ENCODE measurements at regions not wholly inside any gene's neighbourhood (a gene's known extent, or its start where the extent isn't known, plus 50 kb on each side); places are given as distances from the start of the nearest gene placed in this dataset.

DNA sequence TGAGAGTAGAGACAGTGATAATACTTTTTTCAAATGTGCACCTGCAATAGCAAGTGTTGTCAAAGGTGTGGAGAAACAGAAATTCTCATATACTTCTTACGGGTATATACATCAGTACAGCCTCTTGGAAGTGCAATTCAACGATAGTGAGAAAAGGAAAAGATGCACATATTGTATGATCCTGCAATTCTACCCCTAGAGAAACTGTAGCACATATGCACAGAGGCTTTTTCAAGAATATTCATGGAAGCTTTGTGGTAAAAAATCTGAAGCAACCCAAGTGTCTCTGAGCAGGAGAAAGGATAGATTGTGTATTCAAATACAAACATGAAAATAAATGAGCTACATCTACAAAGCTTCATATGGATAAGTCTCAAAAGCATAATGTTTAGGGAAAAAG is 94.7 kb upstream of the PREP start:
- no peak overlapping the region for H3K4me3 ChIP-seq

DNA sequence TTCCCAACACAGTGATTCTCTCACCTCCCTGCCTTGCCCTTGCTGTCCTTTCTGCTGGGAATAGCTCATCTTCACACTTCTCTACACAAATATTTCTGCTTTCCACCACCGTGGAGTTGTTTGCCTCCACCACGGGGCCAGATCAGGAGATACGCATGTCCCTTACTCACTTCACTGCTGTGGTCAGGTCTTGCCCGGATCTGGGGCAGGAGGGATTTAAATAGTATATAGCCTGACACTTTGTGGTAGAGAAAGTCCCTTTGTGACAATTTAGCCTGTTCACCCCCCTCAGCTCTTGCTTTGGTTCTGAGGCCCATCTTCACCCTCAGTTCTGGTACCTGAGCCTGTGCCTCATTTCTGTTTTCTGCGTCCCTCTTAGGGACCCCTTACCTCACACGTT is 92.6 kb upstream of the PREP start:
- 87% methylated on average over 6 of the region's 6 CpGs for WGBS, 2 donors
- Histone ChIP-seq H3K27me3 (no peaks in the 10 kb centered on the region), H3K4me1 (peaks cover 0 to 14% (median 5%) of the 10 kb centered on the region in 4 donors), H3K9me3 (no peaks in the 10 kb centered on the region), H3K36me3 (no peaks in the 10 kb centered on the region), H3K4me3 (no peak overlapping the region), H3K27ac (no peak overlapping the region)
- no peak for DNase-seq (ENCODE audit: low spot score in 2 of 2)
- TF ChIP-seq POLR2A (IDR thresholded peaks at IDR 0.05) = no peak
- TF ChIP-seq, protein P1, sequence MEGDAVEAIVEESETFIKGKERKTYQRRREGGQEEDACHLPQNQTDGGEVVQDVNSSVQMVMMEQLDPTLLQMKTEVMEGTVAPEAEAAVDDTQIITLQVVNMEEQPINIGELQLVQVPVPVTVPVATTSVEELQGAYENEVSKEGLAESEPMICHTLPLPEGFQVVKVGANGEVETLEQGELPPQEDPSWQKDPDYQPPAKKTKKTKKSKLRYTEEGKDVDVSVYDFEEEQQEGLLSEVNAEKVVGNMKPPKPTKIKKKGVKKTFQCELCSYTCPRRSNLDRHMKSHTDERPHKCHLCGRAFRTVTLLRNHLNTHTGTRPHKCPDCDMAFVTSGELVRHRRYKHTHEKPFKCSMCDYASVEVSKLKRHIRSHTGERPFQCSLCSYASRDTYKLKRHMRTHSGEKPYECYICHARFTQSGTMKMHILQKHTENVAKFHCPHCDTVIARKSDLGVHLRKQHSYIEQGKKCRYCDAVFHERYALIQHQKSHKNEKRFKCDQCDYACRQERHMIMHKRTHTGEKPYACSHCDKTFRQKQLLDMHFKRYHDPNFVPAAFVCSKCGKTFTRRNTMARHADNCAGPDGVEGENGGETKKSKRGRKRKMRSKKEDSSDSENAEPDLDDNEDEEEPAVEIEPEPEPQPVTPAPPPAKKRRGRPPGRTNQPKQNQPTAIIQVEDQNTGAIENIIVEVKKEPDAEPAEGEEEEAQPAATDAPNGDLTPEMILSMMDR (IDR thresholded peaks at IDR 0.05) = no peak
- TF ChIP-seq EP300 (IDR thresholded peaks at IDR 0.05) = no peak

More for the DNA sequence above, 94.7 kb upstream of the PREP start:
- DNase-seq (ENCODE audit: low spot score in 2 of 2) = no peak
- WGBS, 2 donors = 90 to 95% methylated on average over 2 of the region's 2 CpGs
- TF ChIP-seq POLR2A (IDR thresholded peaks at IDR 0.05) (no peak), EP300 (IDR thresholded peaks at IDR 0.05) (no peak)
- TF ChIP-seq, protein P1 (IDR thresholded peaks at IDR 0.05) = no peak
- H3K4me1 ChIP-seq = peaks cover 0 to 21% (median 5%) of the 10 kb centered on the region in 4 donors
- H3K27ac ChIP-seq = no peak overlapping the region
- no peaks in the 10 kb centered on the region for H3K9me3 ChIP-seq
- no peaks in the 10 kb centered on the region for H3K36me3 ChIP-seq
- H3K27me3 ChIP-seq = no peaks in the 10 kb centered on the region

DNA sequence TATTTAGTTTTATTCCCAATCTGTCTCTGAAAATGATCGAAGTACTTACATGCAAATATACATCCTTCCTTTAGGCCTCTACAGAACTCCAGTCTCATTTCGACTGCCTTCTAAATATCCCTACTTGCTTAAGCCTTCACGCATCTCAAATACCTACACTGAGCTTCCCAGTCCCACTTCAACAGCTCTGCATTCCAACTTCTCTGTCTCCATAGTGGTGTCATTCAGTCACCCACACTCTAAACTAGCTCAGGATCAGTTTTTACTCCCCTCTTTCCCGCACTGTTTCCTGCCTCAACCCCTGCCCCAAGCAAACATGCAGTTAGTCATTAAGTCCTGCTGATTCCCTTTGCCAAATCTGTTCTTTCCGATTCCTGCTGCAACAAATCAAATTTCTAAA is 91.8 kb upstream of the PREP start:
- H3K36me3 ChIP-seq = no peaks in the 10 kb centered on the region
- no peak overlapping the region for H3K4me3 ChIP-seq
- no peaks in the 10 kb centered on the region for H3K9me3 ChIP-seq
- no peaks in the 10 kb centered on the region for H3K27me3 ChIP-seq
- TF ChIP-seq, protein P1 (IDR thresholded peaks at IDR 0.05) = no peak
- no peak for TF ChIP-seq EP300 (IDR thresholded peaks at IDR 0.05)
- no peak for TF ChIP-seq POLR2A (IDR thresholded peaks at IDR 0.05)
- 91 to 94% methylated on average over 5 of the region's 5 CpGs for WGBS, 2 donors
- no peak overlapping the region for H3K27ac ChIP-seq
- no peak for DNase-seq (ENCODE audit: low spot score in 2 of 2)
- H3K4me1 ChIP-seq = peaks cover 0 to 18% (median 5%) of the 10 kb centered on the region in 4 donors

DNA sequence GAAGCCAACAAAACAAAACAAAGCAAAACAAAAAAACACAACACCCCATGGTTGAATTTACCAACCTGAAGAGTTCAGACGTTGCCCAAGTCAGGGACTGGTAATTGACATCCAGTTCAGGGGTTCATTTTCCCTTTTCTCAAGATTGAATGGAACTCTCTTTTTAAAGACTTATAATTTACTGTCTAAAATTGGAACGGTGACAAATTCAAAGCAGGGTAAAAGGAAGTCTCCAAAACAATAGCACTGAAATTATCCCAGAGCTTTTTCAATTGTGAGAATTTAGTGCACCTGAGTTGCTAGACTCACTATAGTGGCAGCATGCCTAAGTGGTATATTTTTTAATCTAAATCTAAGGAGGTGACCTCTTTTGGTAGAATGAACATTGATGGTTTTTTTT is 90.9 kb upstream of the PREP start:
- TF ChIP-seq POLR2A (IDR thresholded peaks at IDR 0.05) = no peak
- no peaks in the 10 kb centered on the region for H3K27me3 ChIP-seq
- no peaks in the 10 kb centered on the region for H3K9me3 ChIP-seq
- 15 to 20% methylated on average over 2 of the region's 2 CpGs for WGBS, 2 donors
- H3K4me3 ChIP-seq = no peak overlapping the region
- H3K4me1 ChIP-seq = peaks cover 0 to 28% (median 5%) of the 10 kb centered on the region in 4 donors
- H3K27ac ChIP-seq = peak overlapping the region in 1 of 4 donors; percentile 6
- no peak for DNase-seq (ENCODE audit: low spot score in 2 of 2)
- H3K36me3 ChIP-seq = no peaks in the 10 kb centered on the region

DNA sequence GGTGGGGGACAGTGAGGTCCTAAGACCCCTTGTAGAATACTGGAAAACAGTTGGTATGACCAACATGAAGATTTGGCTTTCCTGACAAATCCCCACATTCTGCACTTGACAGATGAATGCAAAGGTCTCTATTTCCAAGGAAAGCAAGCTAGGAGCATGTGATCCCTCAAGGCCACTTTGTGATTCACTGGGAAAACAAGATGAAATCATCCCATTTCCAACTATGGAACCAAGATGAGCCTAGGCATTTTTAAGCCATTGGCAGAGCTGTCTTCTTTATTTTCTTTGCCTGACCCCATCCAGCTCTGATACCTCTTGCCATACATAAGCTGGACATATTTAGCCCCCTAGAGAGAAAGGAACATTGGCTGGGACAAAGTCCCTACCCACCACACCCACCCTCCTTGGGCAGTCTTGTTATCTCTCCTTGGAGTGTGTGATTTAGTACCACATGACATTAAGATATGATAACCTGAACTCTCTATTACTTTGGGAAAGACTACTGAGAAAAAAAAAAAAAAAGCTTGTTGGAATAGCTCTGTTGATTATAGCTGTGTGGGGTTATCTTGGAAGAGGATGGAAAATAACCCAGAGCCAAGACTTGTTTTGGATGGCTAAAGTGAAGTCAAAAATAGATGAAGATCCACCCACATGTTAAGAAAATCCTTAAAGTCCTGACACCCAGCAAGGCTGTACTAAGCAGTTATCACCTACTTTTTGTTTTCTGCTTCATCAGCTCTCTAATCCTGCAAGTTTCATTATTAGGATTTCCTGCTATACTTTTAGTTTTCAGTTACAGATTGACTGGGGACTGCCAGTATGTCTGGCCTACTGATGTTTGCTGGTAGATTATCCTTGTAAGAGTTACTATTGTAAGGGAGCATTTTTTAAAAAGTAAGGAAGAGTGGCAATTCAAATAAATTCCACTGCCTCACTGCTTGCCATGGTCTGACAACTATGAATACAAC is 90.1 kb upstream of the PREP start:
- Histone ChIP-seq H3K4me3 (no peak overlapping the region), H3K27me3 (no peaks in the 10 kb centered on the region), H3K4me1 (peaks cover 0 to 35% (median 9%) of the 10 kb centered on the region in 4 donors), H3K27ac (peak overlapping the region in 1 of 4 donors; percentile 44), H3K9me3 (no peaks in the 10 kb centered on the region), H3K36me3 (no peaks in the 10 kb centered on the region)
- TF ChIP-seq POLR2A (IDR thresholded peaks at IDR 0.05) (no peak), EP300 (IDR thresholded peaks at IDR 0.05) (no peak)
- TF ChIP-seq, protein P1 (IDR thresholded peaks at IDR 0.05) = no peak
- DNase-seq (ENCODE audit: low spot score in 2 of 2) = no peak
